ENCODE measurements at regions not wholly inside any gene's neighbourhood (a gene's known extent, or its start where the extent isn't known, plus 50 kb on each side); places are given as distances from the start of the nearest gene placed in this dataset.

- peaks cover 3% of the 10 kb centered on the region for H3K27me3 Mint-ChIP-seq
- no peak overlapping the region for H3K4me3 Mint-ChIP-seq
- intact Hi-C loops (cut with micrococcal nuclease) = no loop called here
Observed at GRCh38 chr15:62785881-62786828, 256.4 kb upstream of the TPM1 start.

GRCh38 chr15:62787401-62787800 is 255.1 kb upstream of the TPM1 start:
- intact Hi-C loops (cut with micrococcal nuclease) = no loop called here
- Mint-ChIP-seq H3K27me3 (no peaks in the 10 kb centered on the region), H3K27ac (no peak overlapping the region), H3K4me3 (no peak overlapping the region), H3K36me3 (ENCODE audit: low read depth) (peaks cover 9% of the 10 kb centered on the region), H3K9me3 (no peaks in the 10 kb centered on the region), H3K4me1 (ENCODE audit: low read depth) (no peaks in the 10 kb centered on the region)

More at GRCh38 chr15:62785881-62786828, 256.4 kb upstream of the TPM1 start:
- peaks cover 9% of the 10 kb centered on the region for H3K36me3 Mint-ChIP-seq (ENCODE audit: low read depth)
- peaks cover 4% of the 10 kb centered on the region for H3K4me1 Mint-ChIP-seq (ENCODE audit: low read depth)
- no peak overlapping the region for H3K27ac Mint-ChIP-seq
- no peaks in the 10 kb centered on the region for H3K9me3 Mint-ChIP-seq

GRCh38 chr15:62788224-62788623 is 254.3 kb upstream of the TPM1 start:
- no peaks in the 10 kb centered on the region for H3K9me3 Mint-ChIP-seq
- H3K36me3 Mint-ChIP-seq (ENCODE audit: low read depth) = peaks cover 9% of the 10 kb centered on the region
- H3K4me1 Mint-ChIP-seq (ENCODE audit: low read depth) = no peaks in the 10 kb centered on the region
- no peak overlapping the region for H3K4me3 Mint-ChIP-seq
- intact Hi-C loops (cut with micrococcal nuclease) = no loop called here
- no peak overlapping the region for H3K27ac Mint-ChIP-seq
- no peaks in the 10 kb centered on the region for H3K27me3 Mint-ChIP-seq

GRCh38 chr15:62790546-62790945 is 252.0 kb upstream of the TPM1 start:
- Mint-ChIP-seq H3K36me3 (ENCODE audit: low read depth) (no peaks in the 10 kb centered on the region), H3K4me3 (no peak overlapping the region), H3K9me3 (no peaks in the 10 kb centered on the region), H3K4me1 (ENCODE audit: low read depth) (no peaks in the 10 kb centered on the region), H3K27ac (no peak overlapping the region), H3K27me3 (no peaks in the 10 kb centered on the region)
- intact Hi-C loops (cut with micrococcal nuclease) = no loop called here

- no peak overlapping the region for H3K27ac Mint-ChIP-seq
- intact Hi-C loops (cut with micrococcal nuclease) = no loop called here
- H3K9me3 Mint-ChIP-seq = no peaks in the 10 kb centered on the region
- H3K4me3 Mint-ChIP-seq = no peak overlapping the region
- H3K27me3 Mint-ChIP-seq = no peaks in the 10 kb centered on the region
- H3K4me1 Mint-ChIP-seq (ENCODE audit: low read depth) = no peaks in the 10 kb centered on the region
- H3K36me3 Mint-ChIP-seq (ENCODE audit: low read depth) = no peaks in the 10 kb centered on the region
Observed at GRCh38 chr15:62791694-62792093, 250.9 kb upstream of the TPM1 start.

- Mint-ChIP-seq H3K4me3 (no peak overlapping the region), H3K4me1 (ENCODE audit: low read depth) (no peaks in the 10 kb centered on the region), H3K9me3 (no peaks in the 10 kb centered on the region), H3K27ac (no peak overlapping the region), H3K27me3 (no peaks in the 10 kb centered on the region), H3K36me3 (ENCODE audit: low read depth) (peaks cover 9% of the 10 kb centered on the region)
- intact Hi-C loops (cut with micrococcal nuclease) = no loop called here
Observed at GRCh38 chr15:62792986-62793751, 249.4 kb upstream of the TPM1 start.

- no peak overlapping the region for H3K4me3 Mint-ChIP-seq
- no peaks in the 10 kb centered on the region for H3K27me3 Mint-ChIP-seq
- H3K36me3 Mint-ChIP-seq (ENCODE audit: low read depth) = peaks cover 9% of the 10 kb centered on the region
- H3K4me1 Mint-ChIP-seq (ENCODE audit: low read depth) = no peaks in the 10 kb centered on the region
- no peaks in the 10 kb centered on the region for H3K9me3 Mint-ChIP-seq
- no peak overlapping the region for H3K27ac Mint-ChIP-seq
- intact Hi-C loops (cut with micrococcal nuclease) = no loop called here
Observed at GRCh38 chr15:62793752-62794144, 248.8 kb upstream of the TPM1 start.

- no peak overlapping the region for H3K4me3 Mint-ChIP-seq
- no peak overlapping the region for H3K27ac Mint-ChIP-seq
- intact Hi-C loops (cut with micrococcal nuclease) = no loop called here
- H3K9me3 Mint-ChIP-seq = no peaks in the 10 kb centered on the region
- no peaks in the 10 kb centered on the region for H3K4me1 Mint-ChIP-seq (ENCODE audit: low read depth)
- H3K36me3 Mint-ChIP-seq (ENCODE audit: low read depth) = peaks cover 9% of the 10 kb centered on the region
- no peaks in the 10 kb centered on the region for H3K27me3 Mint-ChIP-seq
Observed at GRCh38 chr15:62795171-62795570, 247.4 kb upstream of the TPM1 start.

GRCh38 chr15:62795700-62796695 is 246.5 kb upstream of the TPM1 start:
- Mint-ChIP-seq H3K36me3 (ENCODE audit: low read depth) (peaks cover 9% of the 10 kb centered on the region), H3K27me3 (no peaks in the 10 kb centered on the region), H3K9me3 (no peaks in the 10 kb centered on the region), H3K27ac (no peak overlapping the region), H3K4me1 (ENCODE audit: low read depth) (no peaks in the 10 kb centered on the region), H3K4me3 (no peak overlapping the region)
- intact Hi-C loops (cut with micrococcal nuclease) = no loop called here

- no peak overlapping the region for H3K27ac Mint-ChIP-seq
- H3K4me3 Mint-ChIP-seq = no peak overlapping the region
- H3K4me1 Mint-ChIP-seq (ENCODE audit: low read depth) = no peaks in the 10 kb centered on the region
- no peaks in the 10 kb centered on the region for H3K27me3 Mint-ChIP-seq
- H3K9me3 Mint-ChIP-seq = no peaks in the 10 kb centered on the region
- intact Hi-C loops (cut with micrococcal nuclease) = no loop called here
- H3K36me3 Mint-ChIP-seq (ENCODE audit: low read depth) = peaks cover 9% of the 10 kb centered on the region
Observed at GRCh38 chr15:62797171-62797570, 245.4 kb upstream of the TPM1 start.

- no peak overlapping the region for H3K4me3 Mint-ChIP-seq
- intact Hi-C loops (cut with micrococcal nuclease) = no loop called here
- H3K27me3 Mint-ChIP-seq = no peaks in the 10 kb centered on the region
Observed at GRCh38 chr15:62798536-62798935, 244.0 kb upstream of the TPM1 start.

GRCh38 chr15:62799037-62799436 is 243.5 kb upstream of the TPM1 start:
- H3K27ac Mint-ChIP-seq = no peak overlapping the region
- intact Hi-C loops (cut with micrococcal nuclease) = no loop called here

More at GRCh38 chr15:62798536-62798935, 244.0 kb upstream of the TPM1 start:
- H3K36me3 Mint-ChIP-seq (ENCODE audit: low read depth) = peaks cover 9% of the 10 kb centered on the region
- H3K9me3 Mint-ChIP-seq = no peaks in the 10 kb centered on the region
- no peak overlapping the region for H3K27ac Mint-ChIP-seq
- no peaks in the 10 kb centered on the region for H3K4me1 Mint-ChIP-seq (ENCODE audit: low read depth)

GRCh38 chr15:62799919-62800318 is 242.6 kb upstream of the TPM1 start:
- no peaks in the 10 kb centered on the region for H3K4me1 Mint-ChIP-seq (ENCODE audit: low read depth)
- intact Hi-C loops (cut with micrococcal nuclease) = no loop called here
- H3K36me3 Mint-ChIP-seq (ENCODE audit: low read depth) = peaks cover 9% of the 10 kb centered on the region
- no peak overlapping the region for H3K27ac Mint-ChIP-seq
- no peaks in the 10 kb centered on the region for H3K9me3 Mint-ChIP-seq
- H3K4me3 Mint-ChIP-seq = no peak overlapping the region
- no peaks in the 10 kb centered on the region for H3K27me3 Mint-ChIP-seq

More at GRCh38 chr15:62799037-62799436, 243.5 kb upstream of the TPM1 start:
- Mint-ChIP-seq H3K9me3 (no peaks in the 10 kb centered on the region), H3K4me1 (ENCODE audit: low read depth) (no peaks in the 10 kb centered on the region), H3K27me3 (no peaks in the 10 kb centered on the region), H3K36me3 (ENCODE audit: low read depth) (peaks cover 9% of the 10 kb centered on the region), H3K4me3 (no peak overlapping the region)
